OCI-LY3 (cell line): ENCODE measurements at regions not wholly inside any gene's neighbourhood (a gene's known extent, or its start where the extent isn't known, plus 50 kb on each side); places are given as distances from the start of the nearest gene placed in this dataset.

ENCODE experiments used
- CTCF ChIP-seq: fragments of 200-600, 300-600 bp; sonication (generic); IDR thresholded peaks from 2 replicates; pipeline ENCODE4 v1.5.1; 2014; ENCODE audit warnings: antibody characterized with exemption, low read length, low read depth
- EZH2phosphoT487 ChIP-seq: fragments of 200-600 bp; shearing (Covaris generic); IDR thresholded peaks from 2 replicates; pipeline ENCODE4 v1.6.1; 2018; ENCODE audit warnings: antibody characterized with exemption, mixed run types, low read depth

DNA sequence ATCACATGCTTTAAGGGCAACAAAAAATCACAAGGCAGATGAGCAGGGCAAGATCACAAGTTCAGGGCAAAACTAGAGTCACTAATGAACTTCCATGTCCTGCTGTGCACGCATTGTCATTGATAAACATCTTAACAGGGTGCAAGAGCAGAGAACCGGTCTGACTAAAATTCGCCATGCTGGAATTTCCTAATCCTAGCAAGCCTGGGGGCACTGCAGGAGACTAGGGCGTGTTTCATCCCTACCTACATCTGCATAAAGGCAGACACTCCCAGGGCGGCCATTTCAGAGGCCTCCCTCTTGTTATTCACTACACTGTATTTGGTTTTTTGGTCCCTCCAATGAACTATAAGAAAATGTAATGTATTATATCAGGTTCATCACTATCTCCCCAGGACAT is 203.6 kb downstream of the ARHGEF9 start:
- TF ChIP-seq CTCF (no peak), EZH2phosphoT487 (no peak)
